Stimulated activated memory B cell treated with anti-CD40 and anti-IgM and Interleukin-4, amounts not matched to agents 10 μg/mL and 1 μg/mL and 100 μg/mL, for 72 hours (primary cell): ENCODE measurements at regions not wholly inside any gene's neighbourhood (a gene's known extent, or its start where the extent isn't known, plus 50 kb on each side); places are given as distances from the start of the nearest gene placed in this dataset.
"Not testable (repeated sequence)": the region's sequence is repeated elsewhere in the genome, so short reads cannot be mapped to it uniquely, and the experiment has no call there.

Experiments used
- ATAC-seq: fragments of 150-1000 bp; cut with Tn5 transposase; 2 replicates; pipeline ENCODE4 v1.10.0; 2021
- H3K27ac Mint-ChIP-seq: one replicate; pipeline ENCODE4 v1.8.0; 2022; ENCODE audit warnings: mild to moderate bottlenecking, mixed read lengths
- H3K27me3 Mint-ChIP-seq: one replicate; pipeline ENCODE4 v1.8.0; 2022; ENCODE audit warnings: mixed read lengths
- H3K36me3 Mint-ChIP-seq: one replicate; pipeline ENCODE4 v1.8.0; 2022; ENCODE audit warnings: mixed read lengths
- H3K4me1 Mint-ChIP-seq: one replicate; pipeline ENCODE4 v1.8.0; 2022; ENCODE audit warnings: mixed read lengths
- H3K4me3 Mint-ChIP-seq: one replicate; pipeline ENCODE4 v1.8.0; 2022; ENCODE audit warnings: mild to moderate bottlenecking, moderate library complexity, mixed read lengths
- H3K9me3 Mint-ChIP-seq: one replicate; pipeline ENCODE4 v1.8.0; 2022; ENCODE audit warnings: mixed read lengths

GRCh38 chr4:183801457-183802165, 103.5 kb upstream of the STOX2 start:
- no peak overlapping the region for H3K27ac Mint-ChIP-seq
- no peak for ATAC-seq
- no peaks in the 10 kb centered on the region for H3K36me3 Mint-ChIP-seq
- H3K4me1 Mint-ChIP-seq, result no peaks in the 10 kb centered on the region
- peaks cover 52% of the 10 kb centered on the region for H3K27me3 Mint-ChIP-seq
- H3K4me3 Mint-ChIP-seq, result no peak overlapping the region
- H3K9me3 Mint-ChIP-seq, result peaks cover 4% of the 10 kb centered on the region

- no peak overlapping the region for H3K27ac Mint-ChIP-seq
- no peak overlapping the region for H3K4me3 Mint-ChIP-seq
- H3K9me3 Mint-ChIP-seq, result peaks cover 8% of the 10 kb centered on the region
- ATAC-seq, result no peak
- peaks cover 17% of the 10 kb centered on the region for H3K27me3 Mint-ChIP-seq
- H3K36me3 Mint-ChIP-seq, result no peaks in the 10 kb centered on the region
- no peaks in the 10 kb centered on the region for H3K4me1 Mint-ChIP-seq
Observed at GRCh38 chr4:183806341-183806740, 98.8 kb upstream of the STOX2 start.

- peaks cover 8% of the 10 kb centered on the region for H3K9me3 Mint-ChIP-seq
- no peaks in the 10 kb centered on the region for H3K4me1 Mint-ChIP-seq
- peaks cover 5% of the 10 kb centered on the region for H3K27me3 Mint-ChIP-seq
- H3K36me3 Mint-ChIP-seq, result no peaks in the 10 kb centered on the region
- no peak overlapping the region for H3K27ac Mint-ChIP-seq
- ATAC-seq, result no peak
- no peak overlapping the region for H3K4me3 Mint-ChIP-seq
Observed at GRCh38 chr4:183807420-183808096, 97.5 kb upstream of the STOX2 start.

GRCh38 chr4:183808097-183808456, 97.0 kb upstream of the STOX2 start:
- ATAC-seq, result no peak
- Mint-ChIP-seq H3K27ac (no peak overlapping the region), H3K9me3 (peaks cover 4% of the 10 kb centered on the region), H3K4me3 (no peak overlapping the region), H3K4me1 (no peaks in the 10 kb centered on the region), H3K27me3 (no peaks in the 10 kb centered on the region), H3K36me3 (no peaks in the 10 kb centered on the region)

GRCh38 chr4:183812567-183812966, 92.5 kb upstream of the STOX2 start:
- no peak for ATAC-seq
- no peaks in the 10 kb centered on the region for H3K4me1 Mint-ChIP-seq
- no peaks in the 10 kb centered on the region for H3K27me3 Mint-ChIP-seq
- H3K4me3 Mint-ChIP-seq, result no peak overlapping the region
- no peak overlapping the region for H3K27ac Mint-ChIP-seq
- no peaks in the 10 kb centered on the region for H3K36me3 Mint-ChIP-seq
- peaks cover 7% of the 10 kb centered on the region for H3K9me3 Mint-ChIP-seq

- H3K4me3 Mint-ChIP-seq, result no peak overlapping the region
- no peaks in the 10 kb centered on the region for H3K36me3 Mint-ChIP-seq
- H3K4me1 Mint-ChIP-seq, result no peaks in the 10 kb centered on the region
- H3K27ac Mint-ChIP-seq, result no peak overlapping the region
- H3K27me3 Mint-ChIP-seq, result no peaks in the 10 kb centered on the region
- no peak for ATAC-seq
- H3K9me3 Mint-ChIP-seq, result peaks cover 10% of the 10 kb centered on the region
Observed at GRCh38 chr4:183814461-183814860, 90.6 kb upstream of the STOX2 start.

- no peaks in the 10 kb centered on the region for H3K27me3 Mint-ChIP-seq
- no peaks in the 10 kb centered on the region for H3K36me3 Mint-ChIP-seq
- peaks cover 6% of the 10 kb centered on the region for H3K9me3 Mint-ChIP-seq
Observed at GRCh38 chr4:183816077-183816476, 89.0 kb upstream of the STOX2 start.

DNA sequence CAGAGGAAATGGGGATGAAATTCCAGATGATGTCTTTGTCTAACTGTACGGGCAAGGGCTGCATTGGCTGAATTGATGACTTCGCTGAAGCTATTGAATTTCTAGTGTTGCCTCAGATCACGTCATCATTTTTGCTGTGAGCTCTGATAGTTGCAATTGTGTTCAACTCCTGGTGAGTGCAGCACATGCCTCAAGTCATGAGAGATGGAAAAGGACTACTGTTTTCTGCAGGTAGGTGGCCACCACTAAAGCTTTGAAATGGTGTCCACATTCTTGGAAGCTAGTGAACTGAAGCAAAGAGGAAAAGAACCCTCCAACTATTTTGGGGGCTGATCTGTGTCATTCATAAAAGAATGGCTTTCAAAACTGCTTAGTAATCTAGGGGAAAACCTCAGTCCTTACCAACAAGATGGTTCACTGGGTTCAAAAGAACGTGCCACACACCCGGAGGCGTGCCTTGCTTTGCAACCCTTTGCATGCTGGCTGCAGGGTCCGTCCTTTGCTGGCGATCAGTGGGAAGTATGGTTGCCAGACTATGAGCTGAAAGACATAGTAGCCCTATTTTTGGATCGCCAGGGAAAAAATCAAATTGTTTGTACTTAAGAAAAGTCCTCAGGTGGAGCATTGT, 88.1 kb upstream of the STOX2 start:
- no peak for ATAC-seq
- Mint-ChIP-seq H3K4me1 (no peaks in the 10 kb centered on the region), H3K27ac (no peak overlapping the region), H3K27me3 (no peaks in the 10 kb centered on the region), H3K9me3 (peaks cover 6% of the 10 kb centered on the region), H3K36me3 (no peaks in the 10 kb centered on the region), H3K4me3 (no peak overlapping the region)

More at GRCh38 chr4:183816077-183816476, 89.0 kb upstream of the STOX2 start:
- Mint-ChIP-seq H3K4me3 (no peak overlapping the region), H3K27ac (no peak overlapping the region), H3K4me1 (no peaks in the 10 kb centered on the region)
- no peak for ATAC-seq

GRCh38 chr4:183818591-183818990, 86.5 kb upstream of the STOX2 start:
- H3K36me3 Mint-ChIP-seq, H3K4me3 Mint-ChIP-seq, H3K4me1 Mint-ChIP-seq, H3K27me3 Mint-ChIP-seq, ATAC-seq, H3K27ac Mint-ChIP-seq, H3K9me3 Mint-ChIP-seq: not testable (repeated sequence)

- H3K4me3 Mint-ChIP-seq, result no peak overlapping the region
- H3K36me3 Mint-ChIP-seq, result no peaks in the 10 kb centered on the region
- H3K27me3 Mint-ChIP-seq, result peaks cover 7% of the 10 kb centered on the region
- ATAC-seq, result peak; percentile 26
- peaks cover 3% of the 10 kb centered on the region for H3K9me3 Mint-ChIP-seq
- no peak overlapping the region for H3K27ac Mint-ChIP-seq
- H3K4me1 Mint-ChIP-seq, result no peaks in the 10 kb centered on the region
Observed at GRCh38 chr4:183821076-183821853, 83.8 kb upstream of the STOX2 start.

GRCh38 chr4:183823434-183823833, 81.7 kb upstream of the STOX2 start:
- no peak for ATAC-seq

DNA sequence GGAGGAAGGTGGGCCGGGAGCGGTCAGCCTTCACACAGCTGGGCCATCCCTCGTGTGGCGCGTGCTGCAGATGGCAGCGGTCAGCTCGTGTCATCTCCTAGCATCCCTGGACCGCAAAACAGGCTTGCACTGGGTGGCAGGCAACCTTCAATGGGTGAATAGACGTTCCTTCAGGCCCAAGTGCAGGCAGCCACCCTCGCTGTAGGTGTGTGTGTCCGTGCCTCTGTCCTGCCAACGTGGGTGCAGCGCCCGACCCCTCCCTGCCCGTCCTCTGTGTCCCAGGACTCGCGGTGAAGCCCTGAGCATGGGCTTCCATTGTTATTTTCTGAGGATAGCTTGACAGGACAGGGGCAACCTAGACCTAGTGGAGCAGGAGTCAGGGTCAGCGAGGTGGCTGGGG, 79.8 kb upstream of the STOX2 start:
- H3K27me3 Mint-ChIP-seq, result peaks cover 7% of the 10 kb centered on the region
- no peak overlapping the region for H3K4me3 Mint-ChIP-seq
- peaks cover 6% of the 10 kb centered on the region for H3K4me1 Mint-ChIP-seq
- H3K36me3 Mint-ChIP-seq, result no peaks in the 10 kb centered on the region
- no peak overlapping the region for H3K27ac Mint-ChIP-seq
- H3K9me3 Mint-ChIP-seq, result no peaks in the 10 kb centered on the region
- no peak for ATAC-seq

More at GRCh38 chr4:183823434-183823833, 81.7 kb upstream of the STOX2 start:
- peaks cover 3% of the 10 kb centered on the region for H3K9me3 Mint-ChIP-seq
- H3K27me3 Mint-ChIP-seq, result peaks cover 7% of the 10 kb centered on the region
- H3K27ac Mint-ChIP-seq, result no peak overlapping the region
- H3K4me3 Mint-ChIP-seq, result no peak overlapping the region
- H3K4me1 Mint-ChIP-seq, result peaks cover 6% of the 10 kb centered on the region
- H3K36me3 Mint-ChIP-seq, result no peaks in the 10 kb centered on the region

GRCh38 chr4:183826461-183826860, 78.6 kb upstream of the STOX2 start:
- Mint-ChIP-seq H3K4me1 (peaks cover 6% of the 10 kb centered on the region), H3K9me3 (no peaks in the 10 kb centered on the region), H3K36me3 (no peaks in the 10 kb centered on the region), H3K27ac (no peak overlapping the region), H3K4me3 (no peak overlapping the region), H3K27me3 (peaks cover 7% of the 10 kb centered on the region)
- no peak for ATAC-seq

GRCh38 chr4:183828125-183828524, 77.0 kb upstream of the STOX2 start:
- ATAC-seq, result no peak
- Mint-ChIP-seq H3K4me1 (peaks cover 13% of the 10 kb centered on the region), H3K27ac (no peak overlapping the region), H3K9me3 (no peaks in the 10 kb centered on the region), H3K27me3 (peaks cover 7% of the 10 kb centered on the region), H3K36me3 (no peaks in the 10 kb centered on the region), H3K4me3 (no peak overlapping the region)

- Mint-ChIP-seq H3K4me3 (no peak overlapping the region), H3K27me3 (peaks cover 7% of the 10 kb centered on the region), H3K36me3 (no peaks in the 10 kb centered on the region), H3K27ac (no peak overlapping the region), H3K9me3 (no peaks in the 10 kb centered on the region), H3K4me1 (peaks cover 13% of the 10 kb centered on the region)
- ATAC-seq, result no peak
Observed at GRCh38 chr4:183828839-183829238, 76.3 kb upstream of the STOX2 start.
